LNCAP (cell line): ENCODE measurements at regions not wholly inside any gene's neighbourhood (a gene's known extent, or its start where the extent isn't known, plus 50 kb on each side); places are given as distances from the start of the nearest gene placed in this dataset.

Experiments used
- CTCF ChIP-seq: fragments of 450-650 bp; IDR thresholded peaks from 2 replicates; pipeline ENCODE4 v1.5.1; 2017; ENCODE audit warnings: mild to moderate bottlenecking

GRCh38 chr6:10084111-10084986 is 330.5 kb downstream of the TFAP2A start:
- TF ChIP-seq CTCF: no peak

GRCh38 chr6:10082385-10082784 is 332.5 kb downstream of the TFAP2A start:
- TF ChIP-seq CTCF: no peak

GRCh38 chr6:10081957-10082356 is 332.9 kb downstream of the TFAP2A start:
- no peak for TF ChIP-seq CTCF

GRCh38 chr6:10081075-10081474 is 333.8 kb downstream of the TFAP2A start:
- no peak for TF ChIP-seq CTCF

GRCh38 chr6:10080561-10080960 is 334.3 kb downstream of the TFAP2A start:
- no peak for TF ChIP-seq CTCF

- TF ChIP-seq CTCF: no peak
Observed at GRCh38 chr6:10078581-10078980, 336.3 kb downstream of the TFAP2A start.

GRCh38 chr6:10073341-10073740 is 341.5 kb downstream of the TFAP2A start:
- TF ChIP-seq CTCF: no peak
